K562 (cell line): ENCODE measurements at regions not wholly inside any gene's neighbourhood (a gene's known extent, or its start where the extent isn't known, plus 50 kb on each side); places are given as distances from the start of the nearest gene placed in this dataset.

Experiments
- ATAC-seq: fragments of 200-7000 bp; cut with Tn5 transposase; 3 replicates; pipeline ENCODE4 v1.9.1; 2020; ENCODE audit warnings: moderate library complexity
- BruUV-seq: library from RNA; stranded (reverse); fragments of 400-500 nt; replicated peaks from 2 replicates; lab custom pipeline; 2021; lab: Mats Ljungman, UMichigan
- CTCF ChIA-PET: fragments of 300-600 bp; formaldehyde crosslinking; extraction: SDS; loops from one replicate; lab custom pipeline; 2021; ENCODE audit warnings: low intra/inter-chr PET ratio; lab: Yijun Ruan, JAX
- POLR2A ChIA-PET: fragments of 300-600, 350-650 bp; sonication (Branson Sonifier 250); formaldehyde crosslinking; extraction: SDS; loops from one replicate; lab custom pipeline; 2021; ENCODE audit warnings: antibody characterized with exemption, inconsistent platforms; lab: Yijun Ruan, JAX
- DNase-seq, 4 experiments: peaks; one replicate each; pipeline versions ENCODE4 v3.0.0 to v3.0.0-alpha.2; 2011 to 2018; ENCODE audit warnings: low spot score in 3 of 4, mixed read lengths in 3 of 4; ENCODE audit errors: extremely low read depth in 1 of 4
- FAIRE-seq: peaks from 2 replicates; lab custom pipeline; 2011; peaks lifted over from hg19 to GRCh38; lab: Jason Lieb, UNC
- H2AFZ ChIP-seq: 2 replicates; pipeline ENCODE4 v1.6.0; 2011; ENCODE audit warnings: low read depth, low read length, control low read depth, inconsistent platforms
- H3K27ac ChIP-seq: fragments of 200-600 bp; 3 replicates; pipeline ENCODE4 v1.8.0; 2011; ENCODE audit warnings: low read depth, mild to moderate bottlenecking, control low read depth, inconsistent platforms, low read length, moderate library complexity, mixed read lengths; ENCODE audit errors: extremely low read depth
- H3K27me3 ChIP-seq, 2 experiments: fragments of 300-600 bp in 1 of 2; 2 replicates in 1 of 2; 3 replicates in 1 of 2; pipeline versions ENCODE4 v1.6.0 to v1.8.0; 2011; ENCODE audit warnings: inconsistent platforms in 2 of 2, low read length in 2 of 2, mild to moderate bottlenecking in 1 of 2, mixed read lengths in 1 of 2, moderate library complexity in 1 of 2; ENCODE audit not compliant: control insufficient read depth in 2 of 2, insufficient read depth in 2 of 2
- H3K36me3 ChIP-seq: fragments of 300-600 bp; 3 replicates; pipeline ENCODE4 v1.8.0; 2011; ENCODE audit warnings: mild to moderate bottlenecking, low read length, inconsistent platforms; ENCODE audit not compliant: control insufficient read depth, insufficient read depth
- H3K4me1 ChIP-seq, 2 experiments: fragments of 200-600 bp in 1 of 2; replicated peaks in 1 of 2; 2 replicates in 1 of 2; 3 replicates in 1 of 2; pipeline versions ENCODE4 v1.5.1 to v1.8.0; 2011; ENCODE audit warnings: inconsistent platforms in 2 of 2, low read length in 2 of 2, mild to moderate bottlenecking in 1 of 2, mixed read lengths in 1 of 2, moderate library complexity in 1 of 2; ENCODE audit not compliant: control insufficient read depth in 2 of 2, insufficient read depth in 2 of 2
- H3K4me2 ChIP-seq: 2 replicates; pipeline ENCODE4 v1.6.1; 2011; ENCODE audit warnings: low read length, control low read depth, inconsistent platforms, mixed read lengths; ENCODE audit not compliant: insufficient read depth
- H3K4me3 ChIP-seq: fragments of 200-600 bp; sonication (generic), shearing (Covaris generic); 2 replicates; pipeline ENCODE4 v1.5.1; 2016; ENCODE audit warnings: control low read depth, inconsistent platforms
- H3K79me2 ChIP-seq: fragments of 200-600 bp; 3 replicates; pipeline ENCODE4 v1.8.0; 2011; ENCODE audit warnings: low read length, inconsistent platforms; ENCODE audit not compliant: control insufficient read depth, insufficient read depth
- H3K9ac ChIP-seq, 2 experiments: 2 replicates each; pipeline versions ENCODE4 v1.6.0 to v1.6.1; 2011; ENCODE audit warnings: low read depth in 2 of 2, low read length in 2 of 2, control low read depth in 1 of 2, inconsistent platforms in 1 of 2, mild to moderate bottlenecking in 1 of 2, mixed read lengths in 1 of 2; ENCODE audit not compliant: insufficient read depth in 1 of 2
- H3K9me1 ChIP-seq: one replicate; pipeline ENCODE4 v1.6.0; 2011; ENCODE audit warnings: inconsistent platforms, mild to moderate bottlenecking, low read length, moderate library complexity; ENCODE audit not compliant: control insufficient read depth, insufficient read depth
- H3K9me3 ChIP-seq: replicated peaks from 2 replicates; pipeline ENCODE4 v1.5.1; 2011; ENCODE audit warnings: low read depth, low read length, inconsistent platforms; ENCODE audit not compliant: control insufficient read depth, insufficient read depth
- H4K20me1 ChIP-seq: replicated peaks from 2 replicates; pipeline ENCODE4 v1.6.1; 2011; ENCODE audit warnings: low read length, inconsistent platforms, mixed read lengths; ENCODE audit not compliant: control insufficient read depth, insufficient read depth
- JUND ChIP-seq, 2 experiments: IDR thresholded peaks; 2 replicates in 1 of 2; 3 replicates in 1 of 2; pipeline ENCODE4 v1.6.1; 2011; ENCODE audit warnings: borderline replicate concordance in 2 of 2, low read depth in 2 of 2, low read length in 2 of 2, improper control_type of control experiment in 1 of 2, missing biosample characterization in 1 of 2, missing genetic modification characterization in 1 of 2, missing genetic modification reagents in 1 of 2
- MAFG ChIP-seq: fragments of 450-650 bp; conservative IDR thresholded peaks from 2 replicates; pipeline ENCODE4 v1.6.1; 2016; ENCODE audit warnings: missing genetic modification characterization, missing compliant biosample characterization
- PPARD ChIP-seq: fragments of 250-450 bp; sonication (Bioruptor Pico); IDR thresholded peaks from 2 replicates; pipeline ENCODE4 v1.8.0; 2022; ENCODE audit warnings: inconsistent platforms, mild to moderate bottlenecking, moderate library complexity
- U2AF2 ChIP-seq: fragments of 200-400 bp; formaldehyde crosslinking; optimal IDR thresholded peaks from 2 replicates; pipeline ENCODE3; 2017; ENCODE audit warnings: low read depth, mild to moderate bottlenecking, low read length
- ZNF175 ChIP-seq: fragments of 200-800 bp; sonication (Bioruptor generic); IDR thresholded peaks from 2 replicates; pipeline ENCODE4 v1.6.1; 2016; ENCODE audit warnings: low read depth, mild to moderate bottlenecking, missing genetic modification characterization, missing compliant biosample characterization
- ZNF75A ChIP-seq: fragments of 450-650 bp; formaldehyde crosslinking; IDR thresholded peaks from 2 replicates; pipeline ENCODE4 v1.4.0; 2020; ENCODE audit warnings: mild to moderate bottlenecking
- WGBS: fragments of 100-300 bp; shearing (Covaris generic); methylation state at CpG from one replicate; pipeline ENCODE4 v1.1.6; 2016; ENCODE audit warnings: low coverage, mixed read lengths; ENCODE audit not compliant: insufficient coverage; ENCODE audit errors: missing lambda C conversion rate; 5-methylcytosine and 5-hydroxymethylcytosine counted together
- in situ Hi-C: fragments of 300-500 bp; cut with MboI; formaldehyde crosslinking; loops from 4 replicates; pipeline ENCODE4 v1.15.0; 2018; ENCODE audit warnings: inconsistent platforms, mixed read lengths
- intact Hi-C: fragments of 100-400 bp; cut with micrococcal nuclease; formaldehyde crosslinking; loops from 2 replicates; pipeline ENCODE4 v1.14.2; 2022
- TF ChIP-seq, protein P1 (sequence below): sonication (generic); formaldehyde crosslinking; IDR thresholded peaks from 2 replicates; pipeline ENCODE4 v1.8.0; 2022; ENCODE audit warnings: mild to moderate bottlenecking, missing genetic modification reagents
- TF ChIP-seq, protein P2 (sequence below), 2 experiments: fragments of 450-650 bp in 1 of 2; sonication (generic) in 1 of 2; formaldehyde crosslinking in 1 of 2; IDR thresholded peaks in 1 of 2; conservative IDR thresholded peaks in 1 of 2; 2 replicates each; pipeline versions ENCODE4 v1.6.1 to v1.8.1; 2016 to 2023; ENCODE audit warnings: mild to moderate bottlenecking in 2 of 2, moderate library complexity in 2 of 2, inconsistent platforms in 1 of 2, missing genetic modification reagents in 1 of 2
- TF ChIP-seq, protein P3 (sequence below): fragments of 200-800 bp; sonication (Bioruptor generic); IDR thresholded peaks from 2 replicates; pipeline ENCODE4 v1.6.1; 2017; ENCODE audit warnings: missing genetic modification characterization, missing compliant biosample characterization

DNA sequence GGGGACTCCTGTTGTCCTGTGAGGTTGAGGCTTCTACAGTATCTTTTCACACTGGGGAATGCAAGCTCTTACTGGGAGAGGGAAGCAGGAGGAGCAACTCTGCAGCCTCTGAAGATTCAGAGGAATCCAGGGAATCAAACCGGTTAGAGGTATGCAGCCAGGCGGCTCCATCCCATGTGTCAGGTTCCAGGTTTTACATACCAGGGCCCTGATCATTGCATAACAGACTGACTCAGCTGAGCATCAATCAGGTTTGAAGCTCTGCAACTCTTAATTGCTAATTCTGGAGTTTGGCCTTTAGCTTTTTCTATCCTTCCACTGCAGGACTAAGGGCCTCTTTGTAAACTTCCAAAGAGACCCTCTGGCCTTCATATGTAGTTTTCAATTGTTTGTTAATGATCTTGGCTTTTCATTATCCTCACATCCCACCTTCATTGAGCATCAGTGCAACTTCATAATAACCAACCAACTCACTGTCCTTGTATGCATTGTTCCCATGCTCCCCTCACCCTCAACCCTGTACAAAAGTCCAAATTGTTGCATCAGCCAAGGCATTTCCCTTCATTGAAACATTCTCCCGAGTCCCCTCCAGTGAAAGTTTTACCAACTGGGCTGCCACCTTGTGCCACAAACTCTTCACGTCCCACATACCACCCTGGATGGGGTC, 59.7 kb upstream of the DHX40 start (continued):
- TF ChIP-seq, protein P1, sequence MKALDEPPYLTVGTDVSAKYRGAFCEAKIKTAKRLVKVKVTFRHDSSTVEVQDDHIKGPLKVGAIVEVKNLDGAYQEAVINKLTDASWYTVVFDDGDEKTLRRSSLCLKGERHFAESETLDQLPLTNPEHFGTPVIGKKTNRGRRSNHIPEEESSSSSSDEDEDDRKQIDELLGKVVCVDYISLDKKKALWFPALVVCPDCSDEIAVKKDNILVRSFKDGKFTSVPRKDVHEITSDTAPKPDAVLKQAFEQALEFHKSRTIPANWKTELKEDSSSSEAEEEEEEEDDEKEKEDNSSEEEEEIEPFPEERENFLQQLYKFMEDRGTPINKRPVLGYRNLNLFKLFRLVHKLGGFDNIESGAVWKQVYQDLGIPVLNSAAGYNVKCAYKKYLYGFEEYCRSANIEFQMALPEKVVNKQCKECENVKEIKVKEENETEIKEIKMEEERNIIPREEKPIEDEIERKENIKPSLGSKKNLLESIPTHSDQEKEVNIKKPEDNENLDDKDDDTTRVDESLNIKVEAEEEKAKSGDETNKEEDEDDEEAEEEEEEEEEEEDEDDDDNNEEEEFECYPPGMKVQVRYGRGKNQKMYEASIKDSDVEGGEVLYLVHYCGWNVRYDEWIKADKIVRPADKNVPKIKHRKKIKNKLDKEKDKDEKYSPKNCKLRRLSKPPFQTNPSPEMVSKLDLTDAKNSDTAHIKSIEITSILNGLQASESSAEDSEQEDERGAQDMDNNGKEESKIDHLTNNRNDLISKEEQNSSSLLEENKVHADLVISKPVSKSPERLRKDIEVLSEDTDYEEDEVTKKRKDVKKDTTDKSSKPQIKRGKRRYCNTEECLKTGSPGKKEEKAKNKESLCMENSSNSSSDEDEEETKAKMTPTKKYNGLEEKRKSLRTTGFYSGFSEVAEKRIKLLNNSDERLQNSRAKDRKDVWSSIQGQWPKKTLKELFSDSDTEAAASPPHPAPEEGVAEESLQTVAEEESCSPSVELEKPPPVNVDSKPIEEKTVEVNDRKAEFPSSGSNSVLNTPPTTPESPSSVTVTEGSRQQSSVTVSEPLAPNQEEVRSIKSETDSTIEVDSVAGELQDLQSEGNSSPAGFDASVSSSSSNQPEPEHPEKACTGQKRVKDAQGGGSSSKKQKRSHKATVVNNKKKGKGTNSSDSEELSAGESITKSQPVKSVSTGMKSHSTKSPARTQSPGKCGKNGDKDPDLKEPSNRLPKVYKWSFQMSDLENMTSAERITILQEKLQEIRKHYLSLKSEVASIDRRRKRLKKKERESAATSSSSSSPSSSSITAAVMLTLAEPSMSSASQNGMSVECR = no peak
- TF ChIP-seq U2AF2 = no peak
- TF ChIP-seq, all 486 proteins: peak for 5

DNA sequence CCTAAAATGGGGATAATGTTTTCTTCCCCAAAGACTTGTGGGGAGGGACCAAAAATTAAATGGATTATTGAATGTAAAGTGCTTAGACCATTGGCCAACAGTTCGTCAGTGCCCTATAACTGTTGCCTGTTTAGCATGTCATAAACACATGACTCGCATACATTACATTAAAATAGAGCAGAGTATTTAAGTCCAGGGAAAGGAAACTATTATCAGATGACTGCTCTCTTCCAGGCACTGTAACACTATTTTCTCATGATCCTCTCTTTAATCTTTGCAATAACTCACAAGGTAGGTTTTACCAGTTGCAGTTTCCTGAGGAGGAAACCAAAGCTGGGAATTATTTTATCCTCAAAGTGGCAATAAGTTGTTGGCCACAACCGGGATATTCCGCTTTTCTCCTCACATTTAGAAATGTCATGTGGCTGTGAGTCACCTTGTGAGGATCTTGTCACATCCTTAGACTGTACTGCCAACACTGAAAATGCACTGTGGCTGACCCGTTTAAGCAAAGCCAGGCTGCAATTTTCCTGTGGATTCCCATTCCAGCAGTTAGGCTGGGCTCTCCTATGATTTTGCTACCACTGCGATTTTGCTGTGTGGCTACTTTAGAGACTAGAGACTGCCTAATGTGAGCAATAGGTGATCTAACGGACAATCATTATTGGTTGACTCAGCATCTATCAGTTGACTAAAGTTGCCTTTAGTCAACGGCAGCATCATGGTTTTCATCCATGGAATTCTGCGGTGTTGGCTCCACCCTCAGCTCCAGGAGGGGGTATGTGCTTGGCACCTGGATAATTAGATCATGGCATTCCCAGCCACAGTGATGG, 58.3 kb upstream of the DHX40 start:
- Histone ChIP-seq H3K9me1 (no peaks in the 10 kb centered on the region), H3K9ac (no peak overlapping the region), H3K4me1 (no peaks in the 10 kb centered on the region; a peak in 1 of 5 replicates), H4K20me1 (no peaks in the 10 kb centered on the region), H3K79me2 (no peaks in the 10 kb centered on the region), H3K27me3 (peaks cover 2 to 8% of the 10 kb centered on the region in 2 experiments; a peak in 3 of 5 replicates), H3K4me3 (no peak overlapping the region), H3K27ac (no peak overlapping the region), H3K9me3 (no peaks in the 10 kb centered on the region), H3K36me3 (no peaks in the 10 kb centered on the region), H3K4me2 (no peak overlapping the region), H2AFZ (no peak overlapping the region)
- FAIRE-seq (no peak), DNase-seq (no peak), ATAC-seq (no peak)
- intact Hi-C loops = no loop called here
- BruUV-seq = no TSS peak
- ChIA-PET CTCF (no interaction called here), POLR2A (interaction anchor here (0.7 to 1.2 kb wide), 2 partner anchors 8 to 11 kb away, joined by 3 to 4 read pairs; no protein-coding TSS in a partner anchor)
- in situ Hi-C loops = no loop called here
- 11% methylated on average over 9 of the region's 9 CpGs for WGBS
- TF ChIP-seq ZNF75A (CRISPR knock-in tag) (no peak), JUND (IDR thresholded peaks at IDR 0.05; ENCODE audit: borderline replicate concordance, low read depth, low read length) (peak; percentile 72; the same call in 1 of the 2 replicates), JUND (tag; IDR thresholded peaks at IDR 0.05; ENCODE audit: borderline replicate concordance, low read depth, low read length) (no peak; the same call in 2 of the 3 replicates), MAFG (tag) (peak; percentile 67), PPARD (CRISPR knock-in tag) (no peak), ZNF175 (CRISPR knock-in tag) (peak; percentile 67; the same call in 1 of the 2 replicates)
- TF ChIP-seq, protein P2, sequence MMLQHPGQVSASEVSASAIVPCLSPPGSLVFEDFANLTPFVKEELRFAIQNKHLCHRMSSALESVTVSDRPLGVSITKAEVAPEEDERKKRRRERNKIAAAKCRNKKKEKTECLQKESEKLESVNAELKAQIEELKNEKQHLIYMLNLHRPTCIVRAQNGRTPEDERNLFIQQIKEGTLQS (IDR thresholded peaks at IDR 0.05) = peak; percentile 68; the same call in 1 of the 2 replicates
- TF ChIP-seq, protein P2 (CRISPR knock-in tag; conservative IDR thresholded peaks at IDR 0.05) = no peak
- TF ChIP-seq, protein P3, sequence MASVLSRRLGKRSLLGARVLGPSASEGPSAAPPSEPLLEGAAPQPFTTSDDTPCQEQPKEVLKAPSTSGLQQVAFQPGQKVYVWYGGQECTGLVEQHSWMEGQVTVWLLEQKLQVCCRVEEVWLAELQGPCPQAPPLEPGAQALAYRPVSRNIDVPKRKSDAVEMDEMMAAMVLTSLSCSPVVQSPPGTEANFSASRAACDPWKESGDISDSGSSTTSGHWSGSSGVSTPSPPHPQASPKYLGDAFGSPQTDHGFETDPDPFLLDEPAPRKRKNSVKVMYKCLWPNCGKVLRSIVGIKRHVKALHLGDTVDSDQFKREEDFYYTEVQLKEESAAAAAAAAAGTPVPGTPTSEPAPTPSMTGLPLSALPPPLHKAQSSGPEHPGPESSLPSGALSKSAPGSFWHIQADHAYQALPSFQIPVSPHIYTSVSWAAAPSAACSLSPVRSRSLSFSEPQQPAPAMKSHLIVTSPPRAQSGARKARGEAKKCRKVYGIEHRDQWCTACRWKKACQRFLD (CRISPR knock-in tag) = peak; percentile 51; the same call in 1 of the 2 replicates
